PC-3 (cell line): ENCODE measurements at regions not wholly inside any gene's neighbourhood (a gene's known extent, or its start where the extent isn't known, plus 50 kb on each side); places are given as distances from the start of the nearest gene placed in this dataset.

Experiments used
- EZH2 ChIP-seq: fragments of 300-600 bp; sonication (generic); IDR thresholded peaks from one replicate; pipeline ENCODE4 v1.6.1; 2017; ENCODE audit warnings: antibody characterized with exemption, mild to moderate bottlenecking, low read length; ENCODE audit not compliant: unreplicated experiment
- EZH2phosphoT487 ChIP-seq: fragments of 300-600 bp; sonication (generic); IDR thresholded peaks from 2 replicates; pipeline ENCODE4 v1.6.1; 2018; ENCODE audit warnings: mild to moderate bottlenecking, antibody characterized with exemption, low read length, borderline replicate concordance
- TF ChIP-seq, protein P1 (sequence below): fragments of 300-600 bp; sonication (generic); conservative IDR thresholded peaks from 2 replicates; pipeline ENCODE4 v1.5.1; 2017; ENCODE audit warnings: antibody characterized with exemption, low read depth, mild to moderate bottlenecking, low read length

- TF ChIP-seq, protein P1, sequence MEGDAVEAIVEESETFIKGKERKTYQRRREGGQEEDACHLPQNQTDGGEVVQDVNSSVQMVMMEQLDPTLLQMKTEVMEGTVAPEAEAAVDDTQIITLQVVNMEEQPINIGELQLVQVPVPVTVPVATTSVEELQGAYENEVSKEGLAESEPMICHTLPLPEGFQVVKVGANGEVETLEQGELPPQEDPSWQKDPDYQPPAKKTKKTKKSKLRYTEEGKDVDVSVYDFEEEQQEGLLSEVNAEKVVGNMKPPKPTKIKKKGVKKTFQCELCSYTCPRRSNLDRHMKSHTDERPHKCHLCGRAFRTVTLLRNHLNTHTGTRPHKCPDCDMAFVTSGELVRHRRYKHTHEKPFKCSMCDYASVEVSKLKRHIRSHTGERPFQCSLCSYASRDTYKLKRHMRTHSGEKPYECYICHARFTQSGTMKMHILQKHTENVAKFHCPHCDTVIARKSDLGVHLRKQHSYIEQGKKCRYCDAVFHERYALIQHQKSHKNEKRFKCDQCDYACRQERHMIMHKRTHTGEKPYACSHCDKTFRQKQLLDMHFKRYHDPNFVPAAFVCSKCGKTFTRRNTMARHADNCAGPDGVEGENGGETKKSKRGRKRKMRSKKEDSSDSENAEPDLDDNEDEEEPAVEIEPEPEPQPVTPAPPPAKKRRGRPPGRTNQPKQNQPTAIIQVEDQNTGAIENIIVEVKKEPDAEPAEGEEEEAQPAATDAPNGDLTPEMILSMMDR, result no peak
- no peak for TF ChIP-seq EZH2
- TF ChIP-seq EZH2phosphoT487, result no peak
Measured at GRCh38 chr13:33403807-33404362, 118.3 kb upstream of the STARD13 start.
